ENCODE measurements at regions not wholly inside any gene's neighbourhood (a gene's known extent, or its start where the extent isn't known, plus 50 kb on each side); places are given as distances from the start of the nearest gene placed in this dataset.

- TF ChIP-seq ETS1 (IDR thresholded peaks at IDR 0.05) (no peak), STAT1 (IDR thresholded peaks at IDR 0.05; ENCODE audit: unreplicated experiment) (no peak)
Measured at GRCh38 chr1:208778417-208778816, 534.2 kb upstream of the PLXNA2 start (continued).

GRCh38 chr1:208781391-208782045 lies 537.3 kb upstream of the PLXNA2 start:
- peak; percentile 83 for DNase-seq (ENCODE audit: low spot score)
- Histone ChIP-seq H3F3A (replicated peaks; ENCODE audit: low read depth) (peaks cover 3% of the 10 kb centered on the region; the same call in 1 of the 2 replicates), H3K27ac (ENCODE audit: low read depth) (peak overlapping the region; percentile 58; the same call in 1 of the 2 replicates), H3K27me3 (ENCODE audit: insufficient read depth) (no peaks in the 10 kb centered on the region), H3K4me3 (peak overlapping the region; percentile 19; the same call in 1 of the 2 replicates), H3K4me2 (peak overlapping the region; percentile 53), H4K20me1 (replicated peaks; ENCODE audit: insufficient read depth) (no peaks in the 10 kb centered on the region), H3K9me2 (ENCODE audit: insufficient read depth) (peaks cover 33% of the 10 kb centered on the region), H3K36me3 (ENCODE audit: insufficient read depth) (no peaks in the 10 kb centered on the region), H3K4me1 (ENCODE audit: insufficient read depth) (peaks cover 35% of the 10 kb centered on the region), H3K79me2 (replicated peaks; ENCODE audit: insufficient read depth) (no peaks in the 10 kb centered on the region), H2AFZ (no peak overlapping the region)
- Mint-ChIP-seq H3K4me1 (peaks cover 15% of the 10 kb centered on the region), H3K36me3 (ENCODE audit: low read depth) (peaks cover 6% of the 10 kb centered on the region; the same call in 2 of the 3 replicates), H3K9me3 (no peaks in the 10 kb centered on the region), H3K4me3 (no peak overlapping the region), H3K27ac (no peak overlapping the region), H3K27me3 (ENCODE audit: insufficient read depth, low read depth, poor library complexity) (peaks cover 10% of the 10 kb centered on the region)
- peak; percentile 95 for ATAC-seq
- no peak for TF ChIP-seq POLR2AphosphoS5 (IDR thresholded peaks at IDR 0.05; ENCODE audit: low read depth)
- TF ChIP-seq ZNF462 (CRISPR knock-in tag; IDR thresholded peaks at IDR 0.05), result 0 out of 2 replicates have a peak, but pooled peaks have one; percentile 19
- TF ChIP-seq ETS1 (IDR thresholded peaks at IDR 0.05), result no peak
- peak; percentile 69; the same call in 1 of the 2 replicates for TF ChIP-seq NANOG (IDR thresholded peaks at IDR 0.05; ENCODE audit: borderline replicate concordance)

All from GM23338 (cell line).